Astrocyte (in vitro differentiated cells and primary cell): ENCODE measurements at regions not wholly inside any gene's neighbourhood (a gene's known extent, or its start where the extent isn't known, plus 50 kb on each side); places are given as distances from the start of the nearest gene placed in this dataset.

Source experiments
- CTCF ChIP-seq: IDR thresholded peaks from 2 replicates; pipeline ENCODE4 v1.5.1; 2011; ENCODE audit warnings: low read depth, mild to moderate bottlenecking, inconsistent platforms, low read length, moderate library complexity; ENCODE audit not compliant: insufficient read depth
- EZH2 ChIP-seq: IDR thresholded peaks from 2 replicates; pipeline ENCODE4 v1.6.1; 2012; ENCODE audit warnings: mild to moderate bottlenecking, low read length, inconsistent platforms; ENCODE audit not compliant: insufficient read depth

- TF ChIP-seq CTCF (no peak), EZH2 (no peak)
Measured at GRCh38 chr5:10857338-10857733, 96.3 kb upstream of the DAP start.
